Suprapubic skin (tissue), 3 donors: ENCODE measurements at regions not wholly inside any gene's neighbourhood (a gene's known extent, or its start where the extent isn't known, plus 50 kb on each side); places are given as distances from the start of the nearest gene placed in this dataset.

Experiments used
- CTCF ChIP-seq, 2 donors: fragments of 200-600 bp in 1 of 2; fragments of 450-650 bp in 1 of 2; sonication (generic) in 1 of 2; IDR thresholded peaks; one replicate each; pipeline ENCODE4 v1.5.1; 2016 to 2019; ENCODE audit warnings: antibody characterized with exemption in 2 of 2, mild to moderate bottlenecking in 1 of 2, moderate library complexity in 1 of 2
- EP300 ChIP-seq: sonication (generic); formaldehyde crosslinking; IDR thresholded peaks from one replicate; pipeline ENCODE4 v1.6.1; 2017; ENCODE audit warnings: antibody characterized with exemption
- POLR2A ChIP-seq, 2 donors: fragments of 450-650 bp; IDR thresholded peaks; one replicate each; pipeline ENCODE4 v1.6.1; 2017; ENCODE audit warnings: antibody characterized with exemption in 2 of 2, mild to moderate bottlenecking in 2 of 2, moderate library complexity in 2 of 2

GRCh38 chr15:69777356-69777755 is 320.4 kb downstream of the TLE3 start:
- TF ChIP-seq CTCF (IDR thresholded peaks at IDR 0.05): no peak
- no peak for TF ChIP-seq POLR2A (IDR thresholded peaks at IDR 0.05)
- no peak for TF ChIP-seq EP300
